ENCODE measurements at regions not wholly inside any gene's neighbourhood (a gene's known extent, or its start where the extent isn't known, plus 50 kb on each side); places are given as distances from the start of the nearest gene placed in this dataset.

DNA sequence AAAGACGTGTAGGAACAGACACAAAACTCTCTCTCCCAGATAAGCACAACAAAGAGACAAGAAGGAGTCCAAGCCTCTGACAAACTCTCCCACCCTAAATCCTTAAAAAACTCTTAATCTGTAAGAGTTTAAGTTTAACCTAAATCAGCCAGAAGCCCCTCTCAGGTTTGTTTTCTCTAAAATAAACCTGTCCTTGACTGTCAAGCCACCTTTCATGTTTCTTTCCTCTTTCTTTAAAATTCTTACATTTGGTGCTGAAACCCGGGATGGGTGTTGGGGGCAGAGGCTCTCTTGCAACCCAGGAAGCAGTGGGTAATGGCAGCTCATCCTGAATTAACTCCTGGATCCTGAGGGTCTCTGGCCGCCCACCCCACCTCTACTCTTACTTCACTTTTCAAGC is 107.8 kb upstream of the TENT5D start:
- H3K36me3 ChIP-seq (ENCODE audit: control insufficient read depth in 1 of 2, insufficient read depth in 2 of 2, low read length in 2 of 2) = peaks cover 0 to 6% of the 10 kb centered on the region in 2 experiments
- no peak overlapping the region for H2BK120ac ChIP-seq (ENCODE audit: insufficient read depth, low read length, poor library complexity)
- H3K9ac ChIP-seq (ENCODE audit: low read length) = no peak overlapping the region
- H4K12ac ChIP-seq (ENCODE audit: low read depth, low read length) = no peak overlapping the region
- no peak overlapping the region for H3K23ac ChIP-seq (ENCODE audit: low read length)
- H3K27ac ChIP-seq (ENCODE audit: low read depth, low read length) = no peak overlapping the region
- no peak overlapping the region for H4K91ac ChIP-seq (ENCODE audit: low read depth, low read length)
- H2BK12ac ChIP-seq (ENCODE audit: low read length) = no peak overlapping the region
- H3K4ac ChIP-seq (ENCODE audit: low read depth, low read length) = no peak overlapping the region
- WGBS (ENCODE audit: extremely low coverage, insufficient coverage, insufficient read length) = no CpG with 5 or more reads among the region's 3 CpGs
- no peak overlapping the region for H3K4me2 ChIP-seq (ENCODE audit: low read length)
- H3K4me3 ChIP-seq (ENCODE audit: low read depth, low read length) = no peak overlapping the region
- no peak overlapping the region for H4K8ac ChIP-seq (ENCODE audit: low read depth, low read length)
- no peak overlapping the region for H2AK5ac ChIP-seq (ENCODE audit: low read length)
- no peak for DNase-seq
- no peaks in the 10 kb centered on the region for H3K79me1 ChIP-seq (ENCODE audit: low read length)
- peaks cover 3% of the 10 kb centered on the region for H3K9me3 ChIP-seq (ENCODE audit: insufficient read depth, low read depth, low read length)
- H3K27me3 ChIP-seq (ENCODE audit: insufficient read depth, low read length) = no peaks in the 10 kb centered on the region
- H3K79me2 ChIP-seq (ENCODE audit: control insufficient read depth, insufficient read depth, low read length, poor library complexity) = no peaks in the 10 kb centered on the region
- no peak overlapping the region for H3K18ac ChIP-seq (ENCODE audit: low read length)
- no peak overlapping the region for H2BK5ac ChIP-seq (ENCODE audit: low read depth, low read length, poor library complexity)
- no peak overlapping the region for H3K14ac ChIP-seq (ENCODE audit: low read length)
- no peaks in the 10 kb centered on the region for H3K4me1 ChIP-seq (ENCODE audit: control insufficient read depth in 1 of 2, insufficient read depth in 2 of 2, low read length in 2 of 2)
- no peak overlapping the region for H2AFZ ChIP-seq (ENCODE audit: insufficient read depth, low read length, poor library complexity)

DNA sequence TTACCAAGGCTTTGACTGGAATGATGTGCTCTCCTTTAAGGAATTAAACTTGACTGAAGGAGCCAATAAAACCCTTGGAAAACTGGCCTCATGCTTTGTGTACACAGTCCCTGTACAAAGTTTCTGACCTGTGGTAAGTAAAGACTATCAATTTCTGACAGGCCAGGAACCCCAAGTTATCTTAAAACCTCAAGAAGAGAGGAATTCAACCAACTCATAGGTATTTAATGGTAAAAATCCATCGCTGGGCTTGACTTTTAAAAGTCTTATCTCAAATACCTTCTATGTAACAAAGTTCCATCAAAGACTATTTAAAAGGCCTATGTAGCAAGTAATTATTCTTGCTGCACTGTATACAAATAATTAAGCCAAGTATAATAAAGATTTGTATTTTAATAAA is 103.7 kb upstream of the TENT5D start:
- Histone ChIP-seq H3K14ac (ENCODE audit: low read length) (no peak overlapping the region), H4K8ac (ENCODE audit: low read depth, low read length) (no peak overlapping the region), H2BK12ac (ENCODE audit: low read length) (no peak overlapping the region), H3K4me3 (ENCODE audit: low read depth, low read length) (no peak overlapping the region), H2AK5ac (ENCODE audit: low read length) (no peak overlapping the region), H4K91ac (ENCODE audit: low read depth, low read length) (no peak overlapping the region), H3K36me3 (ENCODE audit: control insufficient read depth in 1 of 2, insufficient read depth in 2 of 2, low read length in 2 of 2) (peaks cover 0 to 9% of the 10 kb centered on the region in 2 experiments), H2AFZ (ENCODE audit: insufficient read depth, low read length, poor library complexity) (no peak overlapping the region), H3K4me2 (ENCODE audit: low read length) (no peak overlapping the region), H3K27ac (ENCODE audit: low read depth, low read length) (no peak overlapping the region), H3K79me1 (ENCODE audit: low read length) (no peaks in the 10 kb centered on the region), H3K4ac (ENCODE audit: low read depth, low read length) (no peak overlapping the region), H3K27me3 (ENCODE audit: insufficient read depth, low read length) (no peaks in the 10 kb centered on the region), H2BK120ac (ENCODE audit: insufficient read depth, low read length, poor library complexity) (no peak overlapping the region), H3K79me2 (ENCODE audit: control insufficient read depth, insufficient read depth, low read length, poor library complexity) (no peaks in the 10 kb centered on the region), H3K9me3 (ENCODE audit: insufficient read depth, low read depth, low read length) (peaks cover 3% of the 10 kb centered on the region), H2BK5ac (ENCODE audit: low read depth, low read length, poor library complexity) (no peak overlapping the region), H3K4me1 (ENCODE audit: control insufficient read depth in 1 of 2, insufficient read depth in 2 of 2, low read length in 2 of 2) (no peaks in the 10 kb centered on the region), H3K9ac (ENCODE audit: low read length) (no peak overlapping the region), H3K18ac (ENCODE audit: low read length) (no peak overlapping the region), H3K23ac (ENCODE audit: low read length) (no peak overlapping the region), H4K12ac (ENCODE audit: low read depth, low read length) (no peak overlapping the region)
- DNase-seq = no peak
- WGBS (ENCODE audit: extremely low coverage, insufficient coverage, insufficient read length) = no CpG with 5 or more reads among the region's 1 CpG

DNA sequence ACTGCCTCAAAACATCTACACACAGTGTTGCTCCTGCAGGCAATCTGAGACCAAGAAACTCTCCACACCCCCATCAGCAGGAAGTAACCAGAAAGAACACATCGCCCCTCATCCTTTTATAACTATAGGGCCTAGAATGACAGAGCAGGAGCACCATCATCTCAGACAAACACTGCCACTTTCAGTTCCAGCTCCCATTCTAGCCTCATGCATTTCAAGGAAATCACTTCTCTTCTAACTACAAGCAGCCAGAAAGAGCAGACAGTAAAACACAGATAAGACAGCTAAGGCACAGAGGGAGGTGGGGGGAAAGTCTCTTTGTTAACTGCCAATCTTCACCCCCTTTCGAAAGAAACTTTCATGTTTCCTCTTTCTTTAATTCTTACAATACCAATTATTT is 102.6 kb upstream of the TENT5D start:
- no peaks in the 10 kb centered on the region for H3K79me2 ChIP-seq (ENCODE audit: control insufficient read depth, insufficient read depth, low read length, poor library complexity)
- H2BK12ac ChIP-seq (ENCODE audit: low read length) = no peak overlapping the region
- H2BK120ac ChIP-seq (ENCODE audit: insufficient read depth, low read length, poor library complexity) = no peak overlapping the region
- H3K9ac ChIP-seq (ENCODE audit: low read length) = no peak overlapping the region
- no peak for DNase-seq
- no CpG with 5 or more reads among the region's 2 CpGs for WGBS (ENCODE audit: extremely low coverage, insufficient coverage, insufficient read length)
- no peak overlapping the region for H4K8ac ChIP-seq (ENCODE audit: low read depth, low read length)
- no peak overlapping the region for H2AK5ac ChIP-seq (ENCODE audit: low read length)
- peaks cover 2% of the 10 kb centered on the region for H3K9me3 ChIP-seq (ENCODE audit: insufficient read depth, low read depth, low read length)
- H4K91ac ChIP-seq (ENCODE audit: low read depth, low read length) = no peak overlapping the region
- no peaks in the 10 kb centered on the region for H3K27me3 ChIP-seq (ENCODE audit: insufficient read depth, low read length)
- no peak overlapping the region for H3K4me2 ChIP-seq (ENCODE audit: low read length)
- no peak overlapping the region for H3K4me3 ChIP-seq (ENCODE audit: low read depth, low read length)
- H3K4ac ChIP-seq (ENCODE audit: low read depth, low read length) = no peak overlapping the region
- no peak overlapping the region for H2AFZ ChIP-seq (ENCODE audit: insufficient read depth, low read length, poor library complexity)
- peaks cover 0 to 8% of the 10 kb centered on the region in 2 experiments for H3K36me3 ChIP-seq (ENCODE audit: control insufficient read depth in 1 of 2, insufficient read depth in 2 of 2, low read length in 2 of 2)
- H3K27ac ChIP-seq (ENCODE audit: low read depth, low read length) = no peak overlapping the region
- H4K12ac ChIP-seq (ENCODE audit: low read depth, low read length) = no peak overlapping the region
- H3K79me1 ChIP-seq (ENCODE audit: low read length) = no peaks in the 10 kb centered on the region
- no peaks in the 10 kb centered on the region for H3K4me1 ChIP-seq (ENCODE audit: control insufficient read depth in 1 of 2, insufficient read depth in 2 of 2, low read length in 2 of 2)
- H3K18ac ChIP-seq (ENCODE audit: low read length) = no peak overlapping the region
- H3K14ac ChIP-seq (ENCODE audit: low read length) = no peak overlapping the region
- no peak overlapping the region for H2BK5ac ChIP-seq (ENCODE audit: low read depth, low read length, poor library complexity)
- no peak overlapping the region for H3K23ac ChIP-seq (ENCODE audit: low read length)

DNA sequence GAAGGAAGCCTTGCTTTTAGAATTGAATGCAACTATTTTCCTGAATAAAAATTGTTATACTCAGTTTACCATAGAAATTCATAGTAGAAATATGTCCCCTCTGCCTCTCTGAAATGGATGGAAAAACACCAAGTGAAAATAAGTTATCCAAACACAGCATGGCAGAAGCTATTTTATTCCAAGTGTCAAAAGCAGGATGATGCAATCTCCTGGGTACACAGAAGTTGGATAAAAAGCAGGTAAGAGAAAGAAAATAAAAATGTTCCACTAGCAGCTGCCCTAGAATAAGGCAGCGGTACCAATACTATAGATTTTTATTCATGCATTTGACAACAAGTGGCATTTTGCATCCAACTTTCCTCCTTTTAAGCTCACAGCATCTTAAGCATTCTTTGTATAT is 89.0 kb upstream of the TENT5D start:
- no peak overlapping the region for H3K4me2 ChIP-seq (ENCODE audit: low read length)
- H3K4me1 ChIP-seq (ENCODE audit: control insufficient read depth in 1 of 2, insufficient read depth in 2 of 2, low read length in 2 of 2) = no peaks in the 10 kb centered on the region
- no peak overlapping the region for H2AK5ac ChIP-seq (ENCODE audit: low read length)
- no peak overlapping the region for H3K18ac ChIP-seq (ENCODE audit: low read length)
- DNase-seq = no peak
- H3K79me2 ChIP-seq (ENCODE audit: control insufficient read depth, insufficient read depth, low read length, poor library complexity) = peaks cover 1% of the 10 kb centered on the region
- H3K4ac ChIP-seq (ENCODE audit: low read depth, low read length) = no peak overlapping the region
- peaks cover 2% of the 10 kb centered on the region for H3K79me1 ChIP-seq (ENCODE audit: low read length)
- H3K36me3 ChIP-seq (ENCODE audit: control insufficient read depth in 1 of 2, insufficient read depth in 2 of 2, low read length in 2 of 2) = no peaks in the 10 kb centered on the region
- no peak overlapping the region for H4K12ac ChIP-seq (ENCODE audit: low read depth, low read length)
- no peak overlapping the region for H3K23ac ChIP-seq (ENCODE audit: low read length)
- no peak overlapping the region for H2AFZ ChIP-seq (ENCODE audit: insufficient read depth, low read length, poor library complexity)
- H3K9me3 ChIP-seq (ENCODE audit: insufficient read depth, low read depth, low read length) = no peaks in the 10 kb centered on the region
- no peak overlapping the region for H3K14ac ChIP-seq (ENCODE audit: low read length)
- H4K91ac ChIP-seq (ENCODE audit: low read depth, low read length) = no peak overlapping the region
- H2BK5ac ChIP-seq (ENCODE audit: low read depth, low read length, poor library complexity) = no peak overlapping the region
- no peak overlapping the region for H2BK12ac ChIP-seq (ENCODE audit: low read length)
- H3K4me3 ChIP-seq (ENCODE audit: low read depth, low read length) = no peak overlapping the region
- no peak overlapping the region for H4K8ac ChIP-seq (ENCODE audit: low read depth, low read length)
- no peaks in the 10 kb centered on the region for H3K27me3 ChIP-seq (ENCODE audit: insufficient read depth, low read length)
- no peak overlapping the region for H2BK120ac ChIP-seq (ENCODE audit: insufficient read depth, low read length, poor library complexity)
- H3K27ac ChIP-seq (ENCODE audit: low read depth, low read length) = no peak overlapping the region
- H3K9ac ChIP-seq (ENCODE audit: low read length) = no peak overlapping the region
- WGBS (ENCODE audit: extremely low coverage, insufficient coverage, insufficient read length) = no CpG with 5 or more reads among the region's 1 CpG
